ENCODE measurements at regions not wholly inside any gene's neighbourhood (a gene's known extent, or its start where the extent isn't known, plus 50 kb on each side); places are given as distances from the start of the nearest gene placed in this dataset.

DNA sequence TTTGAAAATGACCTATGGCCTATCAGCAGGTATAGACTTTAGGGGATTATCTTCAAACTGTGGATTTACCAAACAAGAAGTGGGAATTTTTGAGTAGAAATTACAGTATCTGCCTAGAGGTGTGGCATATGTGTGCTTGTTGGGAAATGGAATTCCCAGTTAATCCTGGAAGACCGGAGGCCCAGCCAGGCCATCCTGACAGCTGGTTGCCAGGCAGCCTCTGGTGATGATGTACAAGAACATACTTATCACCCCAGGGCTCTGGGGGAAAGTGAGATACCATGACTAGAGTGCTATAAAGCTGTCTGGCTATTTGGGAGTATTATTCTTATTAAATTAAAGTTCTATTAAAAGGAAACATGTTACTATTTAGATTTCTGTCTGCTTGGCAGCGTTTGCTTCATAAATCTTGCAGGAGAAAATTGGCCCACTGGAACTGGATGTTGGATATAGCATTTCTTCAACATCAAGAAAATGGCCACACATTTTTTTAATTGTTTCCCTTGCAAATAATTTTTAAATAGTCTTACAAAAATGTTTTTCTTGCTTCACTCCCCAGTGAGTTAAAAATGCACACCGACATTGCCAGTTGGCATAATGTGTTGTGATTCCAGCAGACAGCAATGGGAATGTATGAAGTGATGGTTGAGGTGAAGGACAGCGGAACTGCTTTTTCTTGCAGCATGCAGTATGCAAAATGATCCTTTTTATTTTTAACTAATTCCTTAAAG is 187.8 kb downstream of the MYLK4 start:
- no peak for DNase-seq (ENCODE audit: low read depth)

GRCh38 chr6:2560917-2561698 is 189.6 kb downstream of the MYLK4 start:
- no peak for DNase-seq (ENCODE audit: low read depth)

GRCh38 chr6:2560140-2560818 is 190.4 kb downstream of the MYLK4 start:
- DNase-seq (ENCODE audit: low read depth), result no peak

DNA sequence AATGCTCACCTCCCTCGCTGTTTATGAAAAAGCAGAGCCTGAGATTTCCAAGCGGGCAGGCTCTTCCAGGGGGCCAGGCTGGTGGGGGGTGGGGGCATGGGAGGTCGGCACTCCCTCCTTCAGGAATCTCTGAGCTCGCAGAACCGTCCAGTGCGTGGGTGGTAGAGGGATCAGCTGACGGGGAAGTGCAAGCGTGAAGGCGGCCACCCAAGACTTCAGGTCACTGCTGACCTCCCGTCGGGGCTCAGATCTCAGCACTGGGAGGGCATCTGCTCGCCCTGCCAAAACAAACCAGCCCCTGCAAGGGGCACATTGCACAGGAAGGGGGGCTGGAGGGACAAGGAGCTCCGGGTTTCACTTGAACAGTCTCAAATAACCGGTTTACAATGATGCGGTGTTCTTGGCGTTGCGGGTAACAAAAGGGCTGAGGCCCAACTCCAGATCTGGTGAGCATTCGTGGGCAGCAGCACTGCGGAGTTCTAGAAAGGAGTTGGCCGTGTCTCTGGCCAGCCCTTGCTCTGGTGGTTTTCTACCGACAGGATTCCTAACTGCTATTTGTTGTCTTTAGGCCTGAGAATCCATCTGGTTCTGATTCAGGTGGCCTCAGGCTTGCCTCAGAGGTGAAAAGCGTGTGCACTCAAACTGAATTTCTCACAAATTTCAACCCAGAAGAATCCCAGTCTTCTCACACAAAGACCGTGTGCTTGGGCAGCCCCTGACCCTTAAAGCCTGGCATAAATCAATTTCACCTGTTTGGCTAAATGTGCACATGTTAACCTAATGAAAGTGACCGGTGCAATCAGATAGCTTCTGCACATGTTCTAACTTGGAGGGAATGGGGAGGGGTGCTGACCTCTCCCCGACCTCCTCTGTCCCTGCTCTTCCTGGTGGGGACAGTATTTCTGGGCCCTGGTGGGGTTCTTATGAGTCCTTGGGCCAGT is 191.6 kb downstream of the MYLK4 start:
- no peak for DNase-seq (ENCODE audit: low read depth)

DNA sequence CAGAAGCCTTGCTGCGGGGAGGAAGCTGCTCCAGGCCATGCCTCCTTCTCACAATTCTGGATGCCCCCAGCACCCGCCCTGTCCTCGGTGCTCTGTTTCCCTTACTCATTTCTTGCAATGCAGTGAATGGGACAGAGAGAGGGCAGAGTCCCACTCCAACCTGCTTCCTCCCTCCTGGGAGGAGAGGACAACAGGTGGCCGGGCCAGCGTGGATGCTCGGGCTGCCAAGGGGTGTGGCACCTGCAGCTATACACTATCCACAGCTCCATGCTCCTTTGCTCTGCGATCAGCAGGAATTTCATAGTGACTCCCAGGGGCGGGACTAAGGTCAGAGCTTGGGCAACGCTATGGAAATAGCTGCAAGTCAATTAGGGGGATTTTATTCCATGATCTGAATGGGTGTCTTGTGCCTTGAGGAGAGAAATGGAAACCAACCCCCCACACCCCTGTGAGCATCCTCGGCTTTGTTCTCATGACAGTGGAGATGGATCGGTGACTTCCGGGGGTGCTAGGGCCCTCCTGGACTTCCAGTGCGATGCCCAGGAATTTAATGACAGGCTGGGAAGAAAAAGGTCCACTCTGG is 192.5 kb downstream of the MYLK4 start:
- no peak for DNase-seq (ENCODE audit: low read depth)

GRCh38 chr6:2557181-2557720 is 193.5 kb downstream of the MYLK4 start:
- DNase-seq (ENCODE audit: low read depth), result no peak

DNA sequence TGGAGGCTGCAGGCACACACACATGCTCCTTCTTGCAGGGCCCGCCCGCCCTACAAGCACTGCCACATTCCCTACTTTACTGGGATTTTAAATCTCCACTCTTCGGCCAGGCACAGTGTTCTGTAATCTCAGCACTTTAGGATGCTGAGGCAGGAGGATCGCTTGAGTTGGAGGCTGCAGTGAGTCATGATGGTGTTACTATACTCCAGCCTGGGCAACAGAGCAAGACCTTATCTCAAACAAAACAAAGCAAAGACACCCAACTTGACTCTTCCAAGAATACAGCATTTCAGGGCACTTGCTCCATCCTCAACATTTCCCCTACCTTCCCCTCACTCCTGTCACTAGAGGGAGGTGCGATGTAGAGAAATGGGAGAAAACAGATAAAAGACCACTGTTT is 194.0 kb downstream of the MYLK4 start:
- DNase-seq (ENCODE audit: low read depth), result no peak

DNA sequence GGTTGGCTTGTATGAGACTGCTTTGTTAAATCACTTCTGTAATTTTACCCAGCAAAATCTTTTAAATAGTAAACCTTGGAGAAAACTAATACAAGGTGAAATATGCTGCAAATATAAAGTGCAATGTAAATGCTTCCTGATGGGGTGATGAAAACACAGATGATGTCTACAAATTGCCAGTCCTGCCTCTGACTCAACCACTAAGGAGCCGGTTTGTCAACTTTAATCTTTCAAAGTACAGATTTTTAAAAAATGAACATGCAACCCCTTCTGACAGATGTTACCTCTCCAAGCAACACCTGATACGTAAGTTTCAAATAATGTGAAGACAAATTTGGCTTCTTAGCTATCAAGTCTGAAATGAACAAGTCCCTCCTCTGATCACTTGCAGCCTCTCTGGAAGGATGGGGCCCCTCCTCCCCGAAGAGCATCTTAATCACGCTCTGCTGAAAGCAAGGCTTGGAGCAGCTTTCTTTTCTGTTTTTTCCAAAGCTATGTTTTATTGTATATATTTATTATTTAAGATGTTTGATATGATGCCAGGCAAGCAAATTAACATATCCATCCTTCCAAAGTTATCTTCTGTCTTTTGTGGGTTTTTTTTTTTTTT is 196.0 kb downstream of the MYLK4 start:
- DNase-seq (ENCODE audit: low read depth), result no peak

DNA sequence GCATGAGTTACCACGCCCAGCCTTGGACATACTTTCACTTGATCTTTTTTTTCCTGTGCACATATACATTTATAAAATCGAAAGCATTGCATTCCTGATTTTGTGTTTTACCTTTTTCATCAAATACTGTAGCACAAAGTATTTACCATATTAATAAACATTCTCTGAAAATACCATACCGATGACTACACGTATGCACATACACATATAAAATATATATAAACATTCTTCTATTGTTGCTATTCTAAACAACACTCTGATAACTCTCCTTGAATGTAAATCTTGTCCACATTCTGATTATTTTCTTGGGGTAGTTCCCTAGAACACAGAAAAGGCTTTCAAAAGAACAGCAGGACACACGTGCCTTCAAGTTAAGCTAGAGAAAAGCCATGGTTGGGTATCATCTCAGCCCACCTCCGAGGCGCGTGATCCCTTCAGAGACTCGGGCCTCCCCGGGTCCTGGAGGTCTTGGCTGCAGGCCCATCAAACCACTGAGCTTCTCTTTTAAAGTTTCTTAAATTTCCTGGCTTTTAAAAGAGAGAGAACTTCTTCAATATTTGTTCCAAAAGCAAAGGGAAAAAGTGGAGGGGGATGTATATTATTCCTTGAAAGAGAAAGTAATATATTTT is 198.1 kb downstream of the MYLK4 start:
- DNase-seq (ENCODE audit: low read depth), result no peak

DNA sequence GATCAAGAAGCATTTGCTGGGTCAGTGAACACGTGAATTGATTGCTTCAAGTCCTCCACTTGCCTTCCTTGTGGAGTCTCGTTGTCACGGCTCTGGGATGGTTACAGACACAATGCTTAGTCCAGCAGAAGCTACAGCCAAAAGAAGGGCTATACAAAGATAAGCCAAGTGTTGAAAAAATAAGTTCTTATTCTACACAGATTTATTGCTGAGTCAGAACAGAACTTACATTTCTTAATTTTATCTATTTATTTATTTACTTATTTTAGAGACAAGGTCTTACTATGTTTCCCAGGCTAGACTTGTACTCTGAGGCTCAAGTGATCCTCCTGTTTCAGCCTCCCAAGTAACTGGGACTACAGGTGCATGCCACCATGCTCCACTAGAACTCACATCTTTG is 199.0 kb downstream of the MYLK4 start:
- no peak for DNase-seq (ENCODE audit: low read depth)

DNA sequence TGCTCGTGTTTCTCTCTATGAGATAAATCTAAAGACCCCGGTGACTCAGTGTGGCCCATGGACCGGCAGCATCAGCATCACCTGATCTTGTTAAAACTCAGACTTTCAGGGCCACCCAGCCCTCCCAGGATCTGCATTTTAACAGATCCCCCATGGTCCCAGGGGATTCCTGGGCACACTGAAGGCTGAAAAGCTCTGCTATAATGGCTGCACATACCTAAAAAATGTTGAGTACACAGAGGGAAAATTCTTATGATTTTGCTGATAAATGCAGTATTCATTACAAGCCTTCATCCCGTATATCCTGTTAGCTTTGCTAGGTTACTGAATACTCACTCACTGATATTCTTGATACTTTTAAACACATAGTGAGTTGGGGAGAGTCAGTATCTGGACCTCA is 200.5 kb downstream of the MYLK4 start:
- DNase-seq (ENCODE audit: low read depth), result no peak

DNA sequence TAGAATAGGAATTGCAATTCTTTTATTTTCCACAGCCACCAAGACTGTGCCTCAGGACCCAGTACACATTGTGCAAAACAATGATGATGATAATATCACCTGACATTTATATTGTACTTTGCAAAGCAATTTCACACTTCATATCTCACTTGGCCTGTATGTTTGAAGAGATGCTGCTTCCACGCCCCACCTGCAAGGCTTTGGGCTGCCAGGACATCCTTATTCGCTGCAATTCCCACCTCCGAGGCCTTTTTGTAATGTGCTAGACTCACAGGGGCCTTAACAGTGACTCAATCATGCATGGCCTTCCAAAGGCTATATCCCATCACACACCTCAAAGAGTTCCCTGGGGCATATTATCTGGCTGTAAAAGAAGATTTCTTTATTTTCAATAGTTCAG is 200.9 kb downstream of the MYLK4 start:
- no peak for DNase-seq (ENCODE audit: low read depth)

DNA sequence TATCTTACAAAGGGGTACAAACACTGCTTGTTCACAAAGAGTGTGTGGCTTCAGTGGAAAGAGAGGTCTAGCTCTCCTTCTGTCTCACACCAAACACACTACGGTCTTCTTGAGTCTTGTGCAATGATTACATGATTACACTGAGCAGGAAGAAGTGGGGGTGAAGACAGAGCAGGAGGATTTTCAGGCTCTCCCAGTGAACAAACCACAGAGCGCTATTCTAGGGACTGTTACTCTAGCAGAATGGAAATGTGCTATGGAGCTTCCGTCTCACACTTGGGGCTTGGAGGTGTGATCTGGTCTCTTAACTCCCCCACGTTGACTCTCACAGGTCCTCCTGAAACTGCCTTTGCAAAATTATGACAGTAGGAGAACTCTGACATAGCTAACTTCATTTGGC is 203.4 kb downstream of the MYLK4 start:
- DNase-seq (ENCODE audit: low read depth), result no peak

DNA sequence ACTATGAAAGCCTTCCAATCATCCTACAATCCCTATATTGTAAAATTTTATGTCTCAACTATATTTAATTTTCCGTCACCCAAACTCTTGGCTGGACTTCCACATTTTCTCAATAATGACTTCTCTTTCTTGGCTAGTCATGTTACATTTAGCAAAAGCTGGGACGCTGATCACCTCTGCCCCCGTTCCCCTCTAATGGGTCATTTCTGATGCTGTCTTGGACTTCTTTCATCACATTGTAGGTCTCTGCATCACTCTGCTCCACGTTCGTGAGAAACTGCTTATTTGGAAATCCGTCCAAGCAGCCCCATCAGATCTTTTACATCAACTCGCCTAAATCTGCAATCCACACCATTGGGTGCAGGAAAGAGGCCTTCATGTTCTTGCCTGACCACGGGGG is 203.8 kb downstream of the MYLK4 start:
- DNase-seq (ENCODE audit: low read depth), result no peak

- DNase-seq (ENCODE audit: low read depth), result no peak
Observed at GRCh38 chr6:2545383-2546038, 205.2 kb downstream of the MYLK4 start.

DNA sequence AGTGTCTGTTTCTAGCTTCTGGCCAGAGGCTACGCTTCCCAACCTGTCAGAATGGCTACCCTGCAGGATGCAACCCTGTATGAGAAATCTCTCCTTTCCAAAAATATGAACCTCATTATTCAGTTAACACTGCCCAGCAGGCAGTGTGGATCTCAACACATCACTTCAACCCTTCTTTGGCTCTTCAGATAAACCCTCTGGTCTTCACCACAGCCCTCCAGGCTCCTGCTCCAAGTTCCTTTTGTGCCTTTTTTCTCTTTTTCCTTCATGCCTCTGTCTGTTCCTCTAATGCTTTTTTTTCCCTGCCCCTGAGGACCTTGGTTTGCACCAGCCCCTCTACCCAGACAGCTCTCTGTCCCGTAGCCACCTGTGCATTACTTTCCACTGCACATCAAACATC is 207.4 kb downstream of the MYLK4 start:
- DNase-seq (ENCODE audit: low read depth), result no peak

GRCh38 chr6:2542858-2543218 is 207.9 kb downstream of the MYLK4 start:
- peak; percentile 83 for DNase-seq (ENCODE audit: low read depth)

DNA sequence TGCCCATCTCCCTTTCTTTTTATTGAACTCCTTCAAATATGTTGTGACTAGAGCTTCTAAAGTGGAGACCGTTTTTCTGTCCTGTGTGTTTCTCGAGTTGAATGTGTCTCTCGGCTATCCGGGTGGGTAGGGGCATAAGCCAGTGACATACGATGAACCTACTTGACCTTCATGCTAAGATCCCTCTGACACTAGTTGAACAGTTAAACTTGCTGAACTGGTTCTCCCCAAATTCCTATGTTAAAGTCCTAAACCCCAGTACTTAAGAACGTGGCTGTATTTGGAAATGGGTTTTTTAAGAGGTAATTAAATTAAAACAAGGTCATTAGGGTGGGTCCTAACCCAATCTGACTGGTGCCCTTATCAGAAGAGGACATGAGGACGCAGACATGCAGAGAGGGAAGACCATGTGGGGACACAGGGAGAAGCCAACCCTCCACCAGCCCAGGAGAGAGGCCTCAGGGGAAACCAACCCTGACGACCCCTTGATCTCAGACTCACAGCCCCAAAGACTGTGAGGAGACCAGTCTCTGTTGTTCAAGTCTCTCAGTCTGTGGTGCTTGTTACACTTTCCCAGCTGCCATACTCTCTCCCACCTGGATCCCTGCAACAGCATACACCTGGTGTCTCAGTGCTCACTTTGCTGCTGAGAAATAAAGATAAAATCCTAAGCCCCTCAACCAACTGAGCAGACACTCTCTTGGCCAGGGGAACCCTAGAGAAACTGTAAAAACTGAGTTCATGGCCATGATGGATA is 208.4 kb downstream of the MYLK4 start:
- no peak for DNase-seq (ENCODE audit: low read depth)

DNA sequence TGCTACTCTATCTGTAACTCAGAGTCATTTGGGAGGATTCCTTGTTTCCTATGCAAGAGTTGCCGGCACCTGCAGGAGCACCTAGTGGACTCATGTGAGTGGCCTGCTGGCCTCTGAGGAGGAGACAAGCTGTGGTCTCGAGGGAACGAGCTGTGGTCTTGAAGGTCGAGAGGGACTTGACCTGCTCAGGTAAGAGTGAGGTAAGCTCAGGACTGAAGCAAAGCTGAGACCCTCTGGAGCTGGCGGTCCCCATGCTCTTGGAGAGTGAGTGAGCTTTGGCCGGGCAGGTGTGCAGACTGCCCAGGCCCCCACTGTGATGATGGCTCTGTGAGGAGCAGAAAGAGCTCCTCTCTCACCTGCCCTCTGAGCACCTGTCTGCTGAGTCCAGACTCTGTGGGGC is 214.3 kb downstream of the MYLK4 start:
- no peak for DNase-seq (ENCODE audit: low read depth)

Measured in Daoy (cell line).